ENCODE measurements at regions not wholly inside any gene's neighbourhood (a gene's known extent, or its start where the extent isn't known, plus 50 kb on each side); places are given as distances from the start of the nearest gene placed in this dataset.

DNA sequence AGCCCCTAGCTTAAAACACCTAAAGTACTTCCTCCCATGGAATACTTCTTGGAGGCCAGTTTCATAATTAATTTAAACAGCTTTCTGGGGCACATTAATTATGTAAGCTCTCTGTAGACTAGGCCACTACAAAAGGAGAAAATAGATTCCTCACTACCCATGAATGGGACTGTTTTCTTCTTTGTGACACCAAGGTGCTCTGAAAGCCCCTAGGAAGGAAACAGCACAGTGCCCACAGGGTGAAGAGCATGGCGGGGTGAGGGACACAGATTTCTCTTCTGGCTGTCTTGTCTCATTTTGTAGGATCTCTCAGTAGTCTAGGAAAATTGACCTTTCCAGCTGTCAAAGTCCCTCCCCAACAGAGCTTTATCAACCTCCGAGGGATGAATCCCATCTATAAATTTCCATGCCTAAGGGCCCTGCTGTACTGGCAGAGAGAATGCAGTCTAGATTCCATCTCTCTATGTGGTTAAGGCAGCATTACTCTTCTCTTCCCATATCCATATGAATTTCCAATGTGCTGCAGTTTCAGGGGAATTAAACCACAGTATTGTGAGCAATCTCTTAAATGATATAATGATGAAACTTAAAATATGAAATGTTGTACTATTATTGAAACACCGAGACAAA, 183.6 kb upstream of the GRIP1 start:
- TF ChIP-seq, protein P1, sequence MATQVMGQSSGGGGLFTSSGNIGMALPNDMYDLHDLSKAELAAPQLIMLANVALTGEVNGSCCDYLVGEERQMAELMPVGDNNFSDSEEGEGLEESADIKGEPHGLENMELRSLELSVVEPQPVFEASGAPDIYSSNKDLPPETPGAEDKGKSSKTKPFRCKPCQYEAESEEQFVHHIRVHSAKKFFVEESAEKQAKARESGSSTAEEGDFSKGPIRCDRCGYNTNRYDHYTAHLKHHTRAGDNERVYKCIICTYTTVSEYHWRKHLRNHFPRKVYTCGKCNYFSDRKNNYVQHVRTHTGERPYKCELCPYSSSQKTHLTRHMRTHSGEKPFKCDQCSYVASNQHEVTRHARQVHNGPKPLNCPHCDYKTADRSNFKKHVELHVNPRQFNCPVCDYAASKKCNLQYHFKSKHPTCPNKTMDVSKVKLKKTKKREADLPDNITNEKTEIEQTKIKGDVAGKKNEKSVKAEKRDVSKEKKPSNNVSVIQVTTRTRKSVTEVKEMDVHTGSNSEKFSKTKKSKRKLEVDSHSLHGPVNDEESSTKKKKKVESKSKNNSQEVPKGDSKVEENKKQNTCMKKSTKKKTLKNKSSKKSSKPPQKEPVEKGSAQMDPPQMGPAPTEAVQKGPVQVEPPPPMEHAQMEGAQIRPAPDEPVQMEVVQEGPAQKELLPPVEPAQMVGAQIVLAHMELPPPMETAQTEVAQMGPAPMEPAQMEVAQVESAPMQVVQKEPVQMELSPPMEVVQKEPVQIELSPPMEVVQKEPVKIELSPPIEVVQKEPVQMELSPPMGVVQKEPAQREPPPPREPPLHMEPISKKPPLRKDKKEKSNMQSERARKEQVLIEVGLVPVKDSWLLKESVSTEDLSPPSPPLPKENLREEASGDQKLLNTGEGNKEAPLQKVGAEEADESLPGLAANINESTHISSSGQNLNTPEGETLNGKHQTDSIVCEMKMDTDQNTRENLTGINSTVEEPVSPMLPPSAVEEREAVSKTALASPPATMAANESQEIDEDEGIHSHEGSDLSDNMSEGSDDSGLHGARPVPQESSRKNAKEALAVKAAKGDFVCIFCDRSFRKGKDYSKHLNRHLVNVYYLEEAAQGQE (IDR thresholded peaks at IDR 0.05; ENCODE audit: insufficient read depth in 1 of 2, low read depth in 2 of 2, low read length in 1 of 2): no peak
- TF ChIP-seq, protein P2, sequence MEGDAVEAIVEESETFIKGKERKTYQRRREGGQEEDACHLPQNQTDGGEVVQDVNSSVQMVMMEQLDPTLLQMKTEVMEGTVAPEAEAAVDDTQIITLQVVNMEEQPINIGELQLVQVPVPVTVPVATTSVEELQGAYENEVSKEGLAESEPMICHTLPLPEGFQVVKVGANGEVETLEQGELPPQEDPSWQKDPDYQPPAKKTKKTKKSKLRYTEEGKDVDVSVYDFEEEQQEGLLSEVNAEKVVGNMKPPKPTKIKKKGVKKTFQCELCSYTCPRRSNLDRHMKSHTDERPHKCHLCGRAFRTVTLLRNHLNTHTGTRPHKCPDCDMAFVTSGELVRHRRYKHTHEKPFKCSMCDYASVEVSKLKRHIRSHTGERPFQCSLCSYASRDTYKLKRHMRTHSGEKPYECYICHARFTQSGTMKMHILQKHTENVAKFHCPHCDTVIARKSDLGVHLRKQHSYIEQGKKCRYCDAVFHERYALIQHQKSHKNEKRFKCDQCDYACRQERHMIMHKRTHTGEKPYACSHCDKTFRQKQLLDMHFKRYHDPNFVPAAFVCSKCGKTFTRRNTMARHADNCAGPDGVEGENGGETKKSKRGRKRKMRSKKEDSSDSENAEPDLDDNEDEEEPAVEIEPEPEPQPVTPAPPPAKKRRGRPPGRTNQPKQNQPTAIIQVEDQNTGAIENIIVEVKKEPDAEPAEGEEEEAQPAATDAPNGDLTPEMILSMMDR (IDR thresholded peaks at IDR 0.05): no peak
- TF ChIP-seq POLR2AphosphoS5 (IDR thresholded peaks at IDR 0.05; ENCODE audit: low read depth, low read length) (no peak), TCF7L2 (IDR thresholded peaks at IDR 0.05; ENCODE audit: low read depth, low read length) (no peak)

All from Panc1 (cell line).